DMS114 treated with DMSO at 0.1 percent for 48 hours (cell line): ENCODE measurements at regions not wholly inside any gene's neighbourhood (a gene's known extent, or its start where the extent isn't known, plus 50 kb on each side); places are given as distances from the start of the nearest gene placed in this dataset.

Source experiments
- DNase-seq: peaks from one replicate; lab custom pipeline; 2025; ENCODE audit not compliant: unreplicated experiment; lab: John Stamatoyannopoulos, UW

DNA sequence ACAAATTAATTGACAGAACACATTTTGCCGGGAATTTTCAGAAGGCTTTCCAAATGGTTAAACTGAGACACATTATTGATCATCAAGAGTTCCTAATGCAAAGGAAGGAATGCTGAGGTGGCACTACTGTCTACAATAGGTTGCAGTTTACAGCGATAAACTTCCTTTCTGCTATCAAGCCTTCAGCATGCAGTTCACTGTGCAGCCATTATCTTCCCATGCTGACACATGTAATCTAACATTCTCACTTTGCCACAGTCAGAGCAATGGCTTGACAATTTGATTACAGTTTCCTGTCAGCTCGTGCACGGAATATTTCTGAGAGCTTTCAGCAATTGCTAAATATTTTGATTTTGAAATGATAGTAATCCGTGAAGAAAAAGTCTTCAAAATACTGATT is 166.9 kb upstream of the PRMT6 start:
- DNase-seq: no peak

DNA sequence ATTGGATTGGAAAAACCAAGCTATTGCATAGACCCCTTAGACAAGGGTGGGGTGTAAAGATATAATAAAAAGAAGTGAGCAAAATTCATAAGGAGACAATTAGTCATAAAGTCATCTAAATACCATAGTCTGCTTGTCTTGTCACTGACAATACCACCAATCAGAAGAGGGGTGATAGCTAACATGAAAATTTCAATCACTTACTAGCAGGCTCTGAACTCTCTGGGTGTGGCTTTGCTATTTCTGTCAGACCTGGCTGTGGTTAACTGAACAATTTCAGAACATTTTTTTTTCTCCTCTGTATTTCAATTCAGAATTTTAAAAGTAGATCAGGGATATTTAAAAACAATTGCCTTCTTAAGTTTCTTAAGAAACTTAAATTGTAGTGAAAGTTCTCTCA is 158.5 kb upstream of the PRMT6 start:
- no peak for DNase-seq

DNA sequence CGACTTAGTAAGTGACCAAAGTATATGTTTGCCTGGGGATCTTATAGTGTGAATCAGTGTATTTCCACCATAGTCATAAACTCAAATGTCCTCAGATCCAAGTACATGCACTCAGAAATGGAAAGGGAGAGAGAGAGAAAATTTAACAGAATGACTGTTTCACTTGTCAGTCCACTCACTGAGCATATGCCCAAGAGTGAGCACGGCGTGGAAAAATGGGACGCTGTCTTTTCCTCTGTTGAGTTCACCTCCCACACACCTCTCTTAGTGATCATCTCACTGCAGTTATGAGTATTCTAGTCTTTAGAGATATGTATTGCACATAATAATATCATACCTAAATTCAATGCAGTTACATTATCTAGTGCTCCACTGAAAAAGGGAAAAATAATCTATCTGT is 156.8 kb upstream of the PRMT6 start:
- DNase-seq: no peak

DNA sequence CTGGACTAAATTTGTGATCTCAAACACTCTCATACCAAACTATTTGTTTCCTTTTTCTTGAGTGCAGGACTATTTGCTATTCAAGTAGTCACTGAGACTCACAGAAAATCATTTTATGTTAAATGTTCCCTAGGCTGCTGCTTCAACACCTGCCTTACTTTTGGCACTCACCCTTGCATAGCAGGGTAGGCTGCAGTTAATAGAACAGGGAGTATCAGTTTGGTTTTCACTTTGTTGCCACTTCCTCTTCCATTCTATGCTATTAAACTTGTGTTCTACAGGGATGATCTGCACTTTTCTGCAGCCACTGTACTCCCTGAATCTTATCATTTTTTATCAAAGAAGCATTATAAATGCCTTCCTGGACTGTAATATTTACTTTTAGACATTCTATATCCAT is 148.7 kb upstream of the PRMT6 start:
- DNase-seq: no peak

DNA sequence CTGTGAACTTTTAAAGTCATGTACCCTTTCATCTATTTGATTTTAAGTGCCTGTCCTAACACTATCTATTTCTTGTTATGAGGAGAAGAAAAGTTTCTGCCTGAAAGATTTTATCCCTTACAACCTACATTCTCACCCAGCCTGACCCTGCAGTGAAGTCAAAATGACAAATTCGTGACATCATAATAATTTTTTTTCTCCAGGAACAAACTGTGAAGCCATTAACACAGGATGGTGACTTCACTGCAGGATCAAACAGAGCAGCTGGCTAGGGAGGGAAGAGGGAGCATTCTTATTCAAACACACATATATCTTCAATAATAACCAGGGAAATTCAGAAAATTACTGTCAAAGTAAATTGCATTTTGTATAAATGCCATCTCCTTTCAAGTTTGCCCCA is 147.8 kb upstream of the PRMT6 start:
- DNase-seq: no peak

DNA sequence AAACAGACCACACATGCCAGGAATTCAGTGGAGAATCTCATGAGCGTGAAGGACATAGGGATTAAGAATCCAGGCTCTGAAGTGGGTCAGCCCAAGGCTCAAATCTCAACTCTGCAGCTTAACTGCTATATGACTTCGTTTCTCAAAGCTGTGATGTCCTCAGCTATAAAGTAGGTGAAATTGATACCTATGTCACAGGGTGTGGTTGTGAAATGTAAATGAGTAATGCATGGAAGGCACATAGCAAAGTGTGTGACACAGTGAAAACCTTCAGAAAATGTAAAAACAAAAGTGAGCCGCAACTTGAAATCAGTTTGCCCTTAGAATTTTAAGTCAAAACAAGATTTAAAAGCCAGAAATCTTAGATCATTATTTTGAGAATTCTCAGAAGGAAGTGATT is 145.7 kb upstream of the PRMT6 start:
- DNase-seq: no peak

DNA sequence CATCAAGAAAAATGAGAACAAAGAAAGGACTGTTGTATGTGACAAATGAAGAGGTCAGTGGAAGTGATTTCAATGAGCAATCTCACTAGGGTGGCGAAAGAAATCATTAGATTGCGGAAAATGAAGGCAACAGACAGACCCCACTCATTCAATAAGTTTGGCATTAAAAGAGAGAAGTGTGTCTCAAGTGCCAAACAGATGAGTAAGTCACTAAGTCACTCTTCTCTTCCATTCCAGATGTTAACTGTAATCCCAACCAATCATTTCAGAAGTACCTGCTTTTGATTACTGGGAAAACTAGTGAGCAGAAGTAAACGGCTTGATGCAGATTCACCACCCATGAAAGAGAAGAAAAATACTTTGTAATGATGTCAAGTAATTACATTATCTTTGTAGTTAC is 144.3 kb upstream of the PRMT6 start:
- DNase-seq: no peak

DNA sequence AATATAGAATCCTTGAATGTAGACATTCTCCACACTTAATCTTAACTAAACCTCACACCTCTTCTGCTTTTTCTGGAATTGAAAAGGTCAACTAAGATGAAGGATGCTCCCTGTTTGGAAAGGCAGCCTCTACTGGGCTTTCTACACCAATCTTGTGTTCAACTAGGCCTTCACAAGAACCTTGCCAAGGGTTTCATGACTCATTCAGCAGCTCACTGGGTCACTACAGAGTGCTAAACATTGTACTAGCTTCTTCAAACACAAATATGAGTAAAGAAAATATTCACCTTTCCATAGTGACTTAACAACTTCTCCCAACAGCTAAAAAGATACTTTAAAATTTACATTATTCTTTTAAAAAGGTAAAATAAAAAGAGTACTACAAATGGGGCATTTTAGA is 135.3 kb upstream of the PRMT6 start:
- DNase-seq: no peak

DNA sequence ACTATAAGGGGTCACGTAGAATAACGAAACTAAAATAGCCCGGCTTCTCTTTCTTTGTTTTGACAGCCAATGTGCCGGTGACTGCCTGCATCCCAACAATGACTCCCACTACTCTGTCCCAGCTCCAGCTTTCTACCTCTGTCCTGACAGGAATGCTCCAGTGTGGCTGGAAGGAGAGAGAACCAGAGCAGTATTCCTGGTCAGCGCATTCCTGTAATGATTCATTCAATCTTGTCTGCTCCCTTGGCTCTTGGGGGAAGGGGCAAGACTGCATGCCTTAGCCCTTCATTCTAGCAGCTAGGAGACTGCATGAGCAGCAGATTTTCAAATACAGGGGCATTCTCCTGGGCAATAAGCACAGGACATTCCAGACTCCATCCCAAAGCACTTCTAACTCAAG is 132.1 kb upstream of the PRMT6 start:
- no peak for DNase-seq

DNA sequence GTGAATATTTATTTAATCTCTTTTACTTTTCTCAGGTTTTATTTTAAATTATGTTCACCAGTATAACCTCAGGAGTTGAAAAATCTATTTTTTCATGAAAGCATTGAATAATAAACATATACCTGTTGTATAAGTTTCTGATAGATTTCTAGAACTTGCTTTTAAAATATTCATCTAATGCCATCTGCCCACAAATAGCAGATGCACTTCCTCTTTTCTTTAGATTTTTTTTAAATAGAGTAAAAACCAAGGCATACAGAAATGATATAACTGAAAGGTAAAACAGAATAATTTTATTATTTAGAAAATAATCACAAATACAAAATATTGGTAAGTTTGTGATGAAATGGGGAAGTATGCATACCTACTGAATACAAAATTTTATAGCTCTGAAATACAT is 130.7 kb upstream of the PRMT6 start:
- no peak for DNase-seq

DNA sequence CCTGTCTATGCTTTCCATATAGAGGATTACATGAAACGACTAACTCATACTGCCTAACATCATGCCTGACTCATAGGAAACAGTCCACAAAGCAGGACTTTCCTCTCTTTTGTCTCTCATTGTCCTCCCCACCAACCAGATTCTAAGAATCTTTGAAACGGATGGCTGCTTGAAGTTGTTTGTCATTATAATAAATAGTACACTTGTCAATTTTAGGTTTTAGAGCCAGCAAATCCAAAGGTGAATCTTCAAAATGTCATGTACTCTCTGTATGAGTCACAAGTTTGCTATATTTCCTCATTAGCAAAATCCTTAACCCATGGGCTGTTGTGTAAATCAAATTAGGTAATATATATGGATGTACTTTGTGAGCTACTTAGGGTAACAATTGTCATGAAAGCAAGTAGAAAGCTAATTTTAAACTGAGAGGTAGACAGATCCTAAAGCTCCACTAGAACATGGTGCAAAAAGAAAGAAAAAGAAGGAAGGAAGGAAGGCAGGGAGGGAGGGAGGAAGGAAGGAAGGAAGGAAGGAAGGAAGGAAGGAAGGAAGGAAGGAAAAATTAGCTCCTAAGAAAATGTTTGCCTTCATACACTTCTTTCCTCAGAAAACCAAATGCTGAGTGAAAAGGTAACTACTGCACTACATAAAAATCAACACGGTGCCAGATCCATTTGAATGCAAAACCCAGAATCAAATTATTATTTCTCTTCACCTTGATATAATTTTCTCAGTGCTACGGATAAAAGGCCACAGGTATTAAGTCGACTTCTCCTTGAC is 129.5 kb upstream of the PRMT6 start:
- no peak for DNase-seq

DNA sequence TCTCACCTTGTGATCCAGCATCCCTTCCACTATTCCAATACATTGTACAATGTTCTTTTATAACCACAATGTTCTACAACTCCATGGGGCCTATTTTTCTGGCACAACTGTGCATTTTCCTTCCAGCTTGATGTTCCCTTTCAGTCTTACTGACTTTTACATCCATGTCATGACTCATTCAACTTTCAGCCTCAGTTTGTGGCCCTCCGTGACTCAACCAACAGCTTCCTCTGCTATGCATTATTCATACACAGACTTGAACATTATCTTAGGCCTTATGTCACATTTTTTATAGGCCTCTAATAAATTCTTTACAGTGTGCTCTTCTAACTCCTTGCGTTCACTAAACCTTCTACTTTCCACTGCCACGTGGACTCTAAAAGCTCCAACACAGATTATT is 119.4 kb upstream of the PRMT6 start:
- no peak for DNase-seq

DNA sequence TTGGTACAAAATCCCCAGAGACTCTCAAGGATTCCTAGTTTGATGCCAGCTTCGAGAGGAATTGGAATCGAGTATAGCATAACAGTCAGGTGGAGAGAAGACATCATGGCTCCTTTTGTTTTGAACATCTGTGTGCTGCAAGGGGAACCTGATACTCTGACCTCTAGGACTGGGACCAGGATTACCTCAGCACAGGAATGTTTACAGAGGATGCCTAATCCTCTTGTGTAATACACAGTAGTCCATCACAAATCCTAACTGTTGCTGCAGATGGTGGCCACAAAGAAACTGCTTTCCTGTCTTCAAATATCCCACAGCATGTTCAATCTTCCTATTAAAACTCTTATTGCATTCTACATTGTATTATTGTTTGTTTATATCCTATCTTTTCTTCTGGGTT is 111.8 kb upstream of the PRMT6 start:
- no peak for DNase-seq

DNA sequence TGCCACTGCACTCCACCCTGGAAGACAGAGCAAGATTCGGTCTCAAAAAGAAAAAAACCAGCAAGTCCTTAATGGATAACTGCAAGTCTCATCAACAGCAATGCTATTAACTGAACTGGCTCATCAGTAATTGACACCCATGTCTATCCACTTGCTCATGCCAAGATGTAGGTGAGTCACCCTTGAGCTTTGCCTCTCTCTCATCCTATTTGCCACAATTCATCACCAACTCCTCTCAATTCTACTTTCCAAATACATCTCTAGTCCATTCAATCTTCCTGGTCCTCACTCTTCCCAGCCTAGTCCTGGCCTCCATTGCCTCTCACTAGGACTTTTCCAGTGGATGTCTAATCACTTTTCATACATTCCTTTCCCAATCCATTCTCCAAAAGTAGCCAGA is 103.7 kb upstream of the PRMT6 start:
- no peak for DNase-seq

DNA sequence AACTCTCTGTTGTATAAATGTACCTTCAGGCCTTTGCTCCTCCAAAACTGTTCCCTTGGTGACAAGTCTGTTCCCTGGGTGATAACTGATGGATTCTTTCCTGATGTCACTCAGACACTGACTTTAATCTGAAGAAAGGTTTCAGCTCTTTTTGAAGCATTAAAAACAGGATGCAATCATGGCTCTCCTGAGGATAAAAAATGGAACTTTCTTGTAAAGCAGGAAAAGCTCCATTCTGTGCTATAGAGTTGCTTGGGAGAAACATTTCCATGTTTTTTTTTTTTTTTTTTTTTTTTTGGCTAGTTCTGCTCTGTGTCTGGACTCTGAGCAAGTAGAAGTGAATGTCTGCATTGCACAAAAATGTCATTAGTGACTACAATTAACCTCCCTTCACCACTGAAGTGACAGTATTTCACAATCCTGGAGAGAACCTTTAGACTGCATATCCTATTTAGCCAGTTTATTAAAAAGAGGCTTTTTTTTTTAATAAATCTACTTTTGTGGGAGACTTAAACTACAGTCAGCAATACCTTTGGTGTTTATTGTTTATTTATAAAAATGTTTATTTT is 101.7 kb upstream of the PRMT6 start:
- DNase-seq: no peak

DNA sequence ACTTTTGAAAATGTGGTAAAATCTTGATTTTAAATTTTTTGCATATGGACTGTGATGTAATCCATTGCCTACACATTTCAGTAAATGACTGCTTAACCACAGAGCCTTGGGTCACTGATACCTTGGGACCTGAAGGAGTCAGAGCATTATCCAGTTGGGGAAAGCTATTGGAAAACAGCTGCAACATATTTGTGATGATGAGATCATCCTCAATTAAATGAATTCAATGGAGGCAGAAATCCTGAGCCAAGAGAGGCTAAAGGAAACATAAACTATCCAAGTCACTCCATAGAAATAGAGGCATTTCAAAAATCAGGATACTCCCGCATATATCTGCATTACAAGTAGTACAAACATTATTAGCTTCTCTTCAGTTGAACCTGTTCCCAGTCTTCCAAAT is 99.8 kb upstream of the PRMT6 start:
- no peak for DNase-seq

DNA sequence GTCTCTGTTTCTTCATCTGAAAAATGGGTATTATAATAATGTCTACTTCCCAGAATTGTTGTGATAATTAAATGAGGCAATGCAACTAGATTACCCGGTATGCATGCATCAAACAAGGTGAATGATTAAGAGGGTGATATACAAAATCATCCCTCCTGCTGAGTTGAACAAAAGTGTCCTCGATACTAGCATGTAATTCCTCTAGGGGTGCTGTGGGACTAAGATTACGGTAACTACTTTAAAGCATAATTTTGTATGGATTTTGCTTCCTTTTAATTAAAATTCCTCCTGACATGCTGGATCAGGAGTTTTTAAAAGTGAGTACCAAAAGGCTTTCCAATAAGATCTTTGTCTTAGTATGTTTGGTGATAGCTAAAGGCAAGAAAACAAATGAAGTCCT is 98.7 kb upstream of the PRMT6 start:
- no peak for DNase-seq

DNA sequence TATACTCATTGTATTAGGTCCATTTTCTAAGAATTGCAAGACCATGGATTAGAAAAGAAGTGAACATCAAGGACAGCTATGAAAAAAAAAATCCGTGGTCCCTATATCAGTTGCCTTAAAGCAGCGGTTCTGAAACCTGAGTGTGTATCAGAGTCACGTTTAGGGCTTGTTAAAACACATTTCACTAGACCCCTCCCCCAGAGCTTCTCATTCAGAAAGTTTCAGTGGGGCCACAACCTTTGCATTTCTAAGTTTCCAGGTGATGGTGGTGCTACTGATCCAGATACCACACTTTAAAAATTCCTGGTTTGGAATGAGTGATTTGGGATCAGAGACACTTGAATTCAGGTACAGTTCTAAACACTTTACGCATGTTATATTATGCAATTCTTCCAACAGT is 96.1 kb upstream of the PRMT6 start:
- no peak for DNase-seq

DNA sequence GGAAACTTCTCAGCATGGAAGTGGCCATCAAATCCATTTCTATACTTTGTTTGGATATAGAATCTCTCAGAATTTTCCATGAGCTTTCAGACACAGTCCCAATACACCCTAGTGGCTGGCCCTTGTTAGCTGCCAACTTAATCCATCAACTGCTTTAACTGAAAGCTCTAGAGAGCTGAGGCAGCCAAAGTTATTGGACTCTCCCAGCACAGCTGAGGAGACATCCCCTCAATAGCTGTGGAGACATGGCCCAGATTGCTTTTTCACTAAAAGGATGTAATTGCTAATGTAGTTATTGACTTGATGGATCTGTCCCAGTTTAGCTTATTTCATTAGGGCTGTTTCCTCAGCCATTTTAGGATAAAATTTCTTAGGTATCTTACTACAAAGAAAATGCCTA is 94.8 kb upstream of the PRMT6 start:
- DNase-seq: no peak

DNA sequence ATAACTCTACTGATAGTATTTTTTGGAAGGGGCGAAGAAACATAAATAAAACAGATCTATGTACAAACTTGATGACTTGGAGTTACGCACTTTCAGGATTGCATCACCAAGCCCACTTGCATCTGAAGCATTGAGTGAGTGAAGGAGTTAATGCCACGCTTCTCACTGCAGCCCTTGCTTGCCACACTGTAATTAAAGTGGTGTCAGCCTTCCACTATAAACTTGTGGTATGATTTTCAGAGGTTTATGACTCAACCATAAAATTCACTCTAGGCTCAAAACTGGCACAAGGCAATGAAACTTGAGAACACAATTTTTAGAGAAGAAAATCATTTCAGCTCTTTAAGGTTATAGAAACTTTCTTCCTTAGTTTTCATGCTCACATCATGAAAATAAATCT is 93.9 kb upstream of the PRMT6 start:
- no peak for DNase-seq

DNA sequence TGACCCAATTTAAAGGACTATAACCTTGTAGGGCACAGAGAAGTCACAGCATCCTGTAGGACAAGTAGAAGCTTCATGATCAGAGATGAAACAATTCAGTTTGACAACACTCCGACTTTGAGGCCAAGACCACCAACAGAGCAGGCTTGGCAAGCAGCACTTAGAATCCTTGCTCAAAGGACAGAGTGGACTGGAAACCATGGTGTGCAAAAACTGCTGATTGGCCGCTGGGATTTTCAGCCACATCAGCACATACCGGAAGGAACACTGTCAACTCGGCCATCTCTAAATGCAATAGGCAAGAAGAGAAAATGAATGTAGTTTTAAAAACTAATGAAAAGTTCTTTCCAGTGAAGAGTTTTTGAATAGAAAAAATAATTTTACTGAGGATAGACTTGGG is 92.0 kb upstream of the PRMT6 start:
- DNase-seq: no peak

DNA sequence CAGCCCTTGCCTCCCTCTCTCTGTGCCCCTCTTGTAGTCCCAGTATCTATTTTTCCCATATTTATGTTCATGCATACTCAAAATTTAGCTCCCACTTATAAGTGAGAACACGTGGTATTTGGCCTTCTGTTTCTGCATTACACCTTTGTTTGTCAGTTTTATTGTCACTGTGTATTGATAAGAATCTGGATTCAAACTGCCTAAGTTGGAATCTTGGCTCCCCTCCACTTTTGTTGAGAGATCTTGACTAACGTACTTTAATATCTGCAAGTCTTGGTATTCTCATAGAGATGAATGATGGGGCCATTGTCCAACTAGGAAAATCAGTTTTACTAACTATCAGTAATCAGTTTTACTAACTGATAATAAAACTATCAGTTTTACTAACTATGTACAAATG is 87.8 kb upstream of the PRMT6 start:
- DNase-seq: no peak

DNA sequence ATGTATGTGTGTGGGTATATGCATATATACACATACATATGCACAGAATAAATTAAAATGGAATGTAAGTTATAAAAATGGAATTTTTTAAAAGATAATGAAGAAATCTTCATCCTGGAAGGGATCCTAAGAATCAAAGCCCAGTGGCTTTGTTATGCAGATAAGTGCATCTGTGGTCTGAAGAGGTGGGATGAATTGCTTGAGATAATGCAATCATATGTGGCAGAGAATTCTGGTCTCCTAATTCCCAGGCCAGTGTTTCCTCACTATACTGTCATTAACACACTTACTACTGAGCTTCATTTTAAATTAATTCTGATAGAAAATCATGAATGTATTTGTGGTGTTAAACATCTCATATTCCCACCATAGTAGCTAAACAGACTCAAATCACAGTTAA is 86.7 kb upstream of the PRMT6 start:
- DNase-seq: no peak
